ENCODE measurements at regions not wholly inside any gene's neighbourhood (a gene's known extent, or its start where the extent isn't known, plus 50 kb on each side); places are given as distances from the start of the nearest gene placed in this dataset.
A peak's percentile ranks its signal among the peaks of the same experiment; 100 is the strongest.

GRCh38 chr20:40410028-40410427 lies 279.0 kb downstream of the MAFB start:
- no peak overlapping the region for H3K4me3 Mint-ChIP-seq
- no peak overlapping the region for H3K27ac Mint-ChIP-seq
- ATAC-seq (replicated peaks) (no peak), DNase-seq (no peak)
- no peaks in the 10 kb centered on the region for H3K4me1 Mint-ChIP-seq (ENCODE audit: low read depth in 2 of 2)
- no peaks in the 10 kb centered on the region for H3K9me3 Mint-ChIP-seq
- H3K36me3 Mint-ChIP-seq (ENCODE audit: insufficient read depth), result no peaks in the 10 kb centered on the region
- H3K27me3 Mint-ChIP-seq, result peaks cover 0 to 48% of the 10 kb centered on the region in 2 donors

DNA sequence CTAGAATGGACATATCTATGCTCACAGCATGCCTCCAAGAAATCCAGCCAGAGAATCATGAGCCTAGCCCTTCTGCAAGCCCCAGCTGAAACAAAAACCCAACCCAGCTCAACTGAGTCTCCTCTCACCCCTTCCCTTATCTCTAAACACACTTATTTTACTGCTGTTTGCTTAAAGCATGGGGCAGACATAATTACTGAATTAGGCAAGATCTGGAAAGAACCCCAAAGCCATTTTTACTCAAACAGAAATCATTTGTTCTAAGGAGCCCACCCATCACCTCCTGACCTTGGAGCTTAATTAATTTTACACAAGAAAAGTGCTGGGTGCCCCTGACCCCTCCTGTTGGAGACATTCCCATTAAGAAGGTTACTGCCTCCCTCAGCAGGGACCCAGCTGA lies 291.6 kb downstream of the MAFB start:
- no peak overlapping the region for H3K4me3 Mint-ChIP-seq
- H3K9me3 Mint-ChIP-seq, result peaks cover 0 to 3% of the 10 kb centered on the region in 2 donors
- H3K36me3 Mint-ChIP-seq (ENCODE audit: insufficient read depth), result no peaks in the 10 kb centered on the region
- H3K27me3 Mint-ChIP-seq, result no peaks in the 10 kb centered on the region
- DNase-seq, result no peak
- no peak for ATAC-seq (replicated peaks)
- H3K4me1 Mint-ChIP-seq (ENCODE audit: low read depth in 2 of 2), result no peaks in the 10 kb centered on the region
- no peak overlapping the region for H3K27ac Mint-ChIP-seq

- Mint-ChIP-seq H3K4me3 (no peak overlapping the region), H3K27ac (no peak overlapping the region), H3K27me3 (no peaks in the 10 kb centered on the region), H3K9me3 (peaks cover 0 to 2% of the 10 kb centered on the region in 2 donors), H3K4me1 (ENCODE audit: low read depth in 2 of 2) (no peaks in the 10 kb centered on the region), H3K36me3 (ENCODE audit: insufficient read depth) (no peaks in the 10 kb centered on the region)
- ATAC-seq (replicated peaks) (no peak), DNase-seq (no peak)
Measured at GRCh38 chr20:40393197-40394079, 295.6 kb downstream of the MAFB start.

GRCh38 chr20:40390654-40391053 lies 298.4 kb downstream of the MAFB start:
- Mint-ChIP-seq H3K4me3 (no peak overlapping the region), H3K27me3 (no peaks in the 10 kb centered on the region), H3K9me3 (no peaks in the 10 kb centered on the region), H3K27ac (no peak overlapping the region), H3K4me1 (ENCODE audit: low read depth in 2 of 2) (no peaks in the 10 kb centered on the region), H3K36me3 (ENCODE audit: insufficient read depth) (no peaks in the 10 kb centered on the region)
- ATAC-seq (replicated peaks) (no peak), DNase-seq (no peak)

- Mint-ChIP-seq H3K4me1 (ENCODE audit: low read depth in 2 of 2) (no peaks in the 10 kb centered on the region), H3K9me3 (no peaks in the 10 kb centered on the region), H3K4me3 (no peak overlapping the region), H3K36me3 (ENCODE audit: insufficient read depth) (no peaks in the 10 kb centered on the region), H3K27me3 (no peaks in the 10 kb centered on the region), H3K27ac (no peak overlapping the region)
- ATAC-seq (replicated peaks) (no peak), DNase-seq (no peak)
Measured at GRCh38 chr20:40370800-40371199, 318.2 kb downstream of the MAFB start.

DNA sequence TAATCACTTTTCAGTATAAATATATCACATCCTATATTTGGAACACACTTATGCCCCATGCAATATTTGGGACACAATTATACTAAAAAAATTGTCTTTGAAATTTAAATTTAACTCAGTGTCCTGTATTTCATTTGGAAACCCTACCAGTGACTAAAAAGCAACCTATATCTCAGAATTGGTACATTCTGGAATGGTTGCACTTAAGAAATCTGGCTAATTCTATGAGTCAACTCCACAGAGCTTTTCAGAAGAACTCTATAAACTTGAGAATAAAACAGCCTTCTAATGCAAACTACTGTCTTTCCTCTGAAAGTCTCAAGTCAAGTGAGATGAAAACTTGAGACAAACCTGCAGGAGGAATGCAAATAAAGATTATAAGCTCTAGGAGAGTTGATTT lies 320.2 kb downstream of the MAFB start:
- Mint-ChIP-seq H3K4me3 (no peak overlapping the region), H3K27me3 (peaks cover 4 to 6% of the 10 kb centered on the region in 2 donors), H3K36me3 (ENCODE audit: insufficient read depth) (no peaks in the 10 kb centered on the region), H3K9me3 (peaks cover 0 to 3% of the 10 kb centered on the region in 2 donors), H3K27ac (no peak overlapping the region), H3K4me1 (ENCODE audit: low read depth in 2 of 2) (no peaks in the 10 kb centered on the region)
- no peak for ATAC-seq (replicated peaks)
- DNase-seq, result no peak

DNA sequence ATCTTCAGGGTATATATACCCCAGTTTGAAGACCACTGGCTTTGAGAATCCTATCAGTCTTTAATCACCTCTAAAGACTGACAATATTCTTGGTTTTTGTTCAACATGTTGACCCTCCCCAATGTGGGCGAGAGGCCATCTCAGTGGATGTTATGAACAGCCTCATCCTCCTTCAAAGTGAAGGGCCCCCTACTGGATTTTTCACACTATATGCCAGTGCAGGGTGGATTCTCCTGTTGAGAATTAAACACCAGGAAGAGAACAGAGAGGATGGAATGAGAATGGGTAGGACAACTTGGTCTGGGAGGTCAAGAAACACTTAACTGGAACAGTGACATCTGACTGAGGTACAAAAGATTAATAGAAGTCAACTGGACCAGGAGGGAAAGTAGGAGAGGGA lies 327.1 kb downstream of the MAFB start:
- Mint-ChIP-seq H3K4me1 (ENCODE audit: low read depth in 2 of 2) (no peaks in the 10 kb centered on the region), H3K27me3 (peaks cover 4 to 25% of the 10 kb centered on the region in 2 donors), H3K36me3 (ENCODE audit: insufficient read depth) (no peaks in the 10 kb centered on the region), H3K9me3 (peaks cover 0 to 3% of the 10 kb centered on the region in 2 donors), H3K27ac (no peak overlapping the region), H3K4me3 (no peak overlapping the region)
- DNase-seq (no peak), ATAC-seq (replicated peaks) (no peak)

DNA sequence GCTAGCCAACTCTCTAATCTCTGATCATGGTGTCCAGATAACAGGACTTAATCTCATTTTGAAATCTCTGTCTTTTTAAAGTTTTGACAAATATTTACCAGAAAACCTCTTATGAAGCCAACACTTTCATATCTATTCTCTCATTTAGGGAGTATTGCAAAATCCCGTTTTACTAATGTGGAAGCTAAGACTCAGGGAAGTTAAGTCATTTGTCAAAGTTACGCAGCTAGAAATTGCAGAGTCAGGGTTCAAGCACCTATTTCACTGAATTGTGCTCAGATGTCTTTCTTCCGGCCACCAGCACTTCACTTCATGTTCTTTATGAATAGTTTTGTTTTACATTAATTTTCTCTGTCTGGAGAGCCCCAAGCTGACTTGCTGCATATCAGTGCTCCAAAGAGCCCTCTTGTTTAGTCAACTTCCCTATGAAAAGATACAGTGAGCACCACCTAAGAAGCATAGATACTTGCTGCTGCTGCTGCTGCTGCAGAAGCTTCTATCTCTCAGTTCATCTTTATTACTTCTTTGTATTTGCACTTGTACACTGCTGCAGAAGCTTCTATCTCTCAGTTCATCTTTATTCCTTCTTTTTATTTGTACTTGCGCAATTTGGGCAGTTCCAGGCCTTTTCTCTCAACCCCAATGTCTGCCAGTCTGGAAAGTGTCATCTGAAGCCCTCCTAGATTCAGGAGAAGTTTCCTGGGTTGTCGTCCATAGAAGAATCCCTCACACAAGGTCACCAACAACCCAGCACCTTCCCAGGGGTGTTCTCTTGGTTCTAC lies 329.7 kb downstream of the MAFB start:
- no peak overlapping the region for H3K4me3 Mint-ChIP-seq
- H3K27ac Mint-ChIP-seq, result no peak overlapping the region
- no peaks in the 10 kb centered on the region for H3K9me3 Mint-ChIP-seq
- no peaks in the 10 kb centered on the region for H3K36me3 Mint-ChIP-seq (ENCODE audit: insufficient read depth)
- no peaks in the 10 kb centered on the region for H3K4me1 Mint-ChIP-seq (ENCODE audit: low read depth in 2 of 2)
- ATAC-seq (replicated peaks) (no peak), DNase-seq (no peak)
- H3K27me3 Mint-ChIP-seq, result peaks cover 0 to 25% of the 10 kb centered on the region in 2 donors

DNA sequence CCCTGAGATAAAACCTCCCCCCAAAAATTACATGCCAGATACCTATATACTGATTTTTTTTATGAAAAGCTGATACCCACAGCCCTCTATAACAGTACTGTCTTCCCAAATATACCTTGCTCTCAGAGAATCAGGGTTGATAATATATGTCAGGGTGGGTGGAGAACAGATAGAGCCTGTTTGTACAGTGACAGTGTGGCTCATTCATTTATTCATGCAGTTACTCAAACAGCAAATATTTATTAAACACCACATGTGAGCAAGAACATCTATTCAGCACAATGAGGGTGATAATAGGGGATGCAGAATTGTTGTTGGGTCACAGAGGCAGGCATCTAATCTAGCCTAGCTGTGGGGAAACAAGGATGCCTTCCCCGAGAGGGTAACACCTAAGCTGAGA lies 334.2 kb downstream of the MAFB start:
- Mint-ChIP-seq H3K27ac (no peak overlapping the region), H3K36me3 (ENCODE audit: insufficient read depth) (no peaks in the 10 kb centered on the region), H3K4me3 (no peak overlapping the region), H3K27me3 (peaks cover 0 to 23% of the 10 kb centered on the region in 2 donors), H3K4me1 (ENCODE audit: low read depth in 2 of 2) (no peaks in the 10 kb centered on the region), H3K9me3 (no peaks in the 10 kb centered on the region)
- no peak for ATAC-seq (replicated peaks)
- DNase-seq, result no peak

DNA sequence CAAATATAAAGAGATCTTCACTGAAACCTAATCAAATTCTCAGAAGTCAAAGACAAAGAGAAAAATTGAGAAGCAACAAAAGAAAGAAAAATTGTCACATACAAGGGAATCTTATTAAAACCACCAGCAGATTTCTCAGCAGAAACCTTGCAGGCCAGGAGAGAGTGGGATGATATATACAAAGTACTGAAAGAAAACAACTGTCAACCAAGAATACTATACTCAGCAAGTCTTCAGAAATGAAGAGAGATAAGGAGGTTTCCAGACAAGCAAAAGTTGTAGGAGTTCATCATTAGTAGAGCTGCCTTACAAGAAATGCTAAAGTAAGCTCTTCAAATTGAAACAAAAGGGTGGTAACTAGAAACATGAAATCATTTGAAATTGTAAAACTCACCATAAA lies 345.6 kb downstream of the MAFB start:
- H3K4me1 Mint-ChIP-seq (ENCODE audit: low read depth in 2 of 2), result no peaks in the 10 kb centered on the region
- peaks cover 3 to 34% of the 10 kb centered on the region in 2 donors for H3K9me3 Mint-ChIP-seq
- peaks cover 0 to 25% of the 10 kb centered on the region in 2 donors for H3K27me3 Mint-ChIP-seq
- H3K4me3 Mint-ChIP-seq, result no peak overlapping the region
- no peak overlapping the region for H3K27ac Mint-ChIP-seq
- DNase-seq (no peak), ATAC-seq (replicated peaks) (no peak)
- no peaks in the 10 kb centered on the region for H3K36me3 Mint-ChIP-seq (ENCODE audit: insufficient read depth)

DNA sequence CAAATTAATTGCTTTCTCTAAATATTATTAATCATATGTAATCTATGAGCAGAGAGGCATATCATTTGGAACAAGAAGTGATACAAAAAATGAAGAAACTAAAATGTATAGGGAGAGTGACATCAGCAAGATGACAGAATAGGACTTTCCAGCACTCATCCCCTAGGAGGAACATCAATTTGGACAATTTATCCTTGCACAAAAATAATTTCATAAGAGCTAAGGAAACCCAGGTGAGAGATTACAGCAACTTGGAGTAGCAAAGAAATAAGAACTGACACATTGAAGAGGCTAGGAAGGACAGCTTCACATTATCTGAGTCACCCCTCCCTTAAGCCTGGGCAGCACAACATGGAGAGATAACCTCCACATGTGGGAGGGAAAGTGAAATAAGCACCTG lies 347.5 kb downstream of the MAFB start:
- no peaks in the 10 kb centered on the region for H3K36me3 Mint-ChIP-seq (ENCODE audit: insufficient read depth)
- H3K27me3 Mint-ChIP-seq, result peaks cover 8 to 34% of the 10 kb centered on the region in 2 donors
- ATAC-seq (replicated peaks) (no peak), DNase-seq (no peak)
- no peaks in the 10 kb centered on the region for H3K4me1 Mint-ChIP-seq (ENCODE audit: low read depth in 2 of 2)
- no peak overlapping the region for H3K27ac Mint-ChIP-seq
- peaks cover 3 to 29% of the 10 kb centered on the region in 2 donors for H3K9me3 Mint-ChIP-seq
- H3K4me3 Mint-ChIP-seq, result no peak overlapping the region

- no peaks in the 10 kb centered on the region for H3K36me3 Mint-ChIP-seq (ENCODE audit: insufficient read depth)
- no peak overlapping the region for H3K27ac Mint-ChIP-seq
- DNase-seq (no peak), ATAC-seq (replicated peaks) (peak; percentile 41)
- H3K4me1 Mint-ChIP-seq (ENCODE audit: low read depth in 2 of 2), result no peaks in the 10 kb centered on the region
- H3K27me3 Mint-ChIP-seq, result peaks cover 8 to 34% of the 10 kb centered on the region in 2 donors
- H3K9me3 Mint-ChIP-seq, result peaks cover 0 to 21% of the 10 kb centered on the region in 2 donors
- H3K4me3 Mint-ChIP-seq, result no peak overlapping the region
Measured at GRCh38 chr20:40339661-40340449, 349.2 kb downstream of the MAFB start.

GRCh38 chr20:40336533-40336932 lies 352.5 kb downstream of the MAFB start:
- Mint-ChIP-seq H3K27me3 (peaks cover 22 to 55% of the 10 kb centered on the region in 2 donors), H3K36me3 (ENCODE audit: insufficient read depth) (no peaks in the 10 kb centered on the region), H3K9me3 (no peaks in the 10 kb centered on the region), H3K27ac (no peak overlapping the region), H3K4me1 (ENCODE audit: low read depth in 2 of 2) (no peaks in the 10 kb centered on the region), H3K4me3 (no peak overlapping the region)
- ATAC-seq (replicated peaks) (no peak), DNase-seq (no peak)
